ENCODE measurements at regions not wholly inside any gene's neighbourhood (a gene's known extent, or its start where the extent isn't known, plus 50 kb on each side); places are given as distances from the start of the nearest gene placed in this dataset.
"Not testable (repeated sequence)": the region's sequence is repeated elsewhere in the genome, so short reads cannot be mapped to it uniquely, and the experiment has no call there.

DNA sequence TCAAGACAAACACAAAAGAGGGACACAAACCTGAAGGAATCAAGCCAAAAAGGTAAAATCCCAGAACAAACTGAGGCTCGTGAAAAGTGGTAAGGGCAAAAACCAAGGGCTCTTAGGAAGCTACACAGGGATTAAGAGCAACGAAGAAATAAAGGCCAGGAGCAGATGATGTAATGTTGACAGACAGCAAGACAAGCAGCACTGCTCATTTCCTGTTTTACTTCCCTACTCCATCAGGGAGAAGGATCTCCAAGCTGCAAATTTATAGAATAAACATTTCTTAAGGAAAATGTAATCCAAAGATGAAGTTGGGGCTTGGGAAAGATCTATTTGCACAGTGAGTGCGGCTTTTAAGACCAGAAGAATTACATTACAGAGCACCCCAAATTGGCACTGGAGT lies 182.3 kb upstream of the MAP1B start:
- no peak overlapping the region for H2AFZ ChIP-seq (ENCODE audit: low read length)
- no peak overlapping the region for H3K27ac ChIP-seq (ENCODE audit: low read depth, low read length, poor library complexity, severe bottlenecking)
- no peaks in the 10 kb centered on the region for H3K9me3 ChIP-seq (ENCODE audit: low read length)
- H3K4me2 ChIP-seq (ENCODE audit: low read length), result no peak overlapping the region
- H3K36me3 ChIP-seq (ENCODE audit: insufficient read depth, low read length), result no peaks in the 10 kb centered on the region
- H3K9me2 ChIP-seq (ENCODE audit: low read depth, low read length), result no peaks in the 10 kb centered on the region
- no peak for TF ChIP-seq CTCF (IDR thresholded peaks at IDR 0.05; ENCODE audit: low read length)
- no peak for TF ChIP-seq EZH2 (IDR thresholded peaks at IDR 0.05; ENCODE audit: borderline replicate concordance, low read length)
- no peaks in the 10 kb centered on the region for H3K79me2 ChIP-seq (ENCODE audit: insufficient read depth, low read length)
- no peaks in the 10 kb centered on the region for H4K20me1 ChIP-seq (ENCODE audit: insufficient read depth, low read length)
- no peaks in the 10 kb centered on the region for H3K4me1 ChIP-seq (ENCODE audit: insufficient read depth, low read length, severe bottlenecking)
- no peaks in the 10 kb centered on the region; the same call in 1 of the 2 replicates for H3K27me3 ChIP-seq (ENCODE audit: insufficient read depth, low read length)
- no peak overlapping the region for H3K4me3 ChIP-seq (ENCODE audit: low read depth, low read length, poor library complexity, severe bottlenecking)
- H3K9ac ChIP-seq (ENCODE audit: low read length), result no peak overlapping the region
- no peaks in the 10 kb centered on the region for H3F3A ChIP-seq (ENCODE audit: insufficient read depth, low read length)

- no peak overlapping the region for H3K4me2 ChIP-seq (ENCODE audit: low read length)
- H3K9ac ChIP-seq (ENCODE audit: low read length), result no peak overlapping the region
- no peaks in the 10 kb centered on the region for H4K20me1 ChIP-seq (ENCODE audit: insufficient read depth, low read length)
- no peaks in the 10 kb centered on the region for H3K36me3 ChIP-seq (ENCODE audit: insufficient read depth, low read length)
- H3K79me2 ChIP-seq (ENCODE audit: insufficient read depth, low read length), result no peaks in the 10 kb centered on the region
- no peaks in the 10 kb centered on the region for H3K4me1 ChIP-seq (ENCODE audit: insufficient read depth, low read length, severe bottlenecking)
- H3K27ac ChIP-seq (ENCODE audit: low read depth, low read length, poor library complexity, severe bottlenecking), result no peak overlapping the region
- H2AFZ ChIP-seq (ENCODE audit: low read length), result no peak overlapping the region
- no peaks in the 10 kb centered on the region for H3F3A ChIP-seq (ENCODE audit: insufficient read depth, low read length)
- TF ChIP-seq EZH2 (IDR thresholded peaks at IDR 0.05; ENCODE audit: borderline replicate concordance, low read length) (no peak), CTCF (IDR thresholded peaks at IDR 0.05; ENCODE audit: low read length) (no peak)
- H3K9me2 ChIP-seq (ENCODE audit: low read depth, low read length), result no peaks in the 10 kb centered on the region
- no peaks in the 10 kb centered on the region for H3K9me3 ChIP-seq (ENCODE audit: low read length)
- H3K27me3 ChIP-seq (ENCODE audit: insufficient read depth, low read length), result no peaks in the 10 kb centered on the region; the same call in 1 of the 2 replicates
- no peak overlapping the region for H3K4me3 ChIP-seq (ENCODE audit: low read depth, low read length, poor library complexity, severe bottlenecking)
Observed at GRCh38 chr5:71925608-71926091, 181.6 kb upstream of the MAP1B start.

GRCh38 chr5:71929003-71929402 lies 178.3 kb upstream of the MAP1B start:
- Histone ChIP-seq H3F3A (ENCODE audit: insufficient read depth, low read length) (no peaks in the 10 kb centered on the region), H3K4me1 (ENCODE audit: insufficient read depth, low read length, severe bottlenecking) (no peaks in the 10 kb centered on the region), H3K27me3 (ENCODE audit: insufficient read depth, low read length) (no peaks in the 10 kb centered on the region; the same call in 1 of the 2 replicates), H3K4me3 (ENCODE audit: low read depth, low read length, poor library complexity, severe bottlenecking) (no peak overlapping the region), H3K9me2 (ENCODE audit: low read depth, low read length) (no peaks in the 10 kb centered on the region), H2AFZ (ENCODE audit: low read length) (no peak overlapping the region), H3K27ac (ENCODE audit: low read depth, low read length, poor library complexity, severe bottlenecking) (no peak overlapping the region), H3K36me3 (ENCODE audit: insufficient read depth, low read length) (no peaks in the 10 kb centered on the region), H3K9me3 (ENCODE audit: low read length) (no peaks in the 10 kb centered on the region), H3K79me2 (ENCODE audit: insufficient read depth, low read length) (no peaks in the 10 kb centered on the region), H3K9ac (ENCODE audit: low read length) (no peak overlapping the region), H4K20me1 (ENCODE audit: insufficient read depth, low read length) (no peaks in the 10 kb centered on the region), H3K4me2 (ENCODE audit: low read length) (no peak overlapping the region)
- no peak for TF ChIP-seq CTCF (IDR thresholded peaks at IDR 0.05; ENCODE audit: low read length)
- no peak for TF ChIP-seq EZH2 (IDR thresholded peaks at IDR 0.05; ENCODE audit: borderline replicate concordance, low read length)

- H3K9me2 ChIP-seq (ENCODE audit: low read depth, low read length); H3K36me3 ChIP-seq (ENCODE audit: insufficient read depth, low read length); H2AFZ ChIP-seq (ENCODE audit: low read length); H3K79me2 ChIP-seq (ENCODE audit: insufficient read depth, low read length); H3K27me3 ChIP-seq (ENCODE audit: insufficient read depth, low read length); H4K20me1 ChIP-seq (ENCODE audit: insufficient read depth, low read length); H3K9me3 ChIP-seq (ENCODE audit: low read length); H3K4me3 ChIP-seq (ENCODE audit: low read depth, low read length, poor library complexity, severe bottlenecking); H3K27ac ChIP-seq (ENCODE audit: low read depth, low read length, poor library complexity, severe bottlenecking); H3K4me2 ChIP-seq (ENCODE audit: low read length); H3K9ac ChIP-seq (ENCODE audit: low read length); H3K4me1 ChIP-seq (ENCODE audit: insufficient read depth, low read length, severe bottlenecking); H3F3A ChIP-seq (ENCODE audit: insufficient read depth, low read length): not testable (repeated sequence)
Observed at GRCh38 chr5:71930554-71930953, 176.7 kb upstream of the MAP1B start.

All from OCI-LY1 (cell line).